Left lung (tissue), 4 donors: ENCODE measurements at regions not wholly inside any gene's neighbourhood (a gene's known extent, or its start where the extent isn't known, plus 50 kb on each side); places are given as distances from the start of the nearest gene placed in this dataset.

Experiments
- ATAC-seq: fragments of 200-7000 bp; cut with Tn5 transposase; one replicate; pipeline ENCODE4 v1.9.1; 2020; ENCODE audit warnings: moderate library complexity
- DNase-seq, 4 donors: peaks; one replicate each; pipeline ENCODE4 v3.0.0-alpha.2; 2013 to 2020
- H3K27ac ChIP-seq, 2 donors: fragments of 200-600 bp; sonication (generic) in 1 of 2; one replicate each; pipeline versions ENCODE4 v1.5.0 to v1.8.0; 2020 to 2021
- H3K27me3 ChIP-seq, 2 donors: fragments of 200-600 bp; sonication (generic) in 1 of 2; one replicate each; pipeline versions ENCODE4 v1.5.0 to v1.8.0; 2020 to 2021
- H3K36me3 ChIP-seq, 2 donors: fragments of 200-600 bp; sonication (generic) in 1 of 2; one replicate each; pipeline versions ENCODE4 v1.5.0 to v1.8.0; 2020 to 2021
- H3K4me1 ChIP-seq, 2 donors: fragments of 200-600 bp; one replicate each; pipeline ENCODE4 v1.8.0; 2021
- H3K4me3 ChIP-seq, 2 donors: fragments of 200-600 bp; sonication (generic) in 1 of 2; one replicate each; pipeline versions ENCODE4 v1.5.0 to v1.8.0; 2020 to 2021; ENCODE audit warnings: mild to moderate bottlenecking in 1 of 2
- H3K9me3 ChIP-seq, 2 donors: fragments of 200-600 bp; sonication (generic) in 1 of 2; one replicate each; pipeline versions ENCODE4 v1.5.0 to v1.8.0; 2020 to 2021
- CTCF ChIP-seq, 2 donors: fragments of 200-600 bp; sonication (generic) in 1 of 2; IDR thresholded peaks; one replicate each; pipeline versions ENCODE4 v1.5.0 to v1.8.0; 2021; ENCODE audit warnings: antibody characterized with exemption in 2 of 2
- intact Hi-C, 2 donors: fragments of 100-400 bp; cut with DNase I; formaldehyde crosslinking; loops; one replicate each; pipeline versions ENCODE4 v1.11.2 to v1.14.2; 2022
- donor health status: DM: no; HTN: yes; CAD: no.
- donor health status: DM: no; HTN: no; CAD: no.

GRCh38 chr6:141174932-141175331, 957.8 kb upstream of the GJE1 start:
- H3K4me3 ChIP-seq: no peak overlapping the region
- no peaks in the 10 kb centered on the region for H3K36me3 ChIP-seq
- H3K9me3 ChIP-seq: peaks cover 0 to 14% of the 10 kb centered on the region in 2 donors
- ATAC-seq (no peak), DNase-seq (peak in 1 of 4 donors; percentile 64)
- H3K27me3 ChIP-seq: no peaks in the 10 kb centered on the region
- TF ChIP-seq CTCF (IDR thresholded peaks at IDR 0.05): no peak
- H3K27ac ChIP-seq: no peak overlapping the region
- intact Hi-C loops: no loop called here
- no peaks in the 10 kb centered on the region for H3K4me1 ChIP-seq

DNA sequence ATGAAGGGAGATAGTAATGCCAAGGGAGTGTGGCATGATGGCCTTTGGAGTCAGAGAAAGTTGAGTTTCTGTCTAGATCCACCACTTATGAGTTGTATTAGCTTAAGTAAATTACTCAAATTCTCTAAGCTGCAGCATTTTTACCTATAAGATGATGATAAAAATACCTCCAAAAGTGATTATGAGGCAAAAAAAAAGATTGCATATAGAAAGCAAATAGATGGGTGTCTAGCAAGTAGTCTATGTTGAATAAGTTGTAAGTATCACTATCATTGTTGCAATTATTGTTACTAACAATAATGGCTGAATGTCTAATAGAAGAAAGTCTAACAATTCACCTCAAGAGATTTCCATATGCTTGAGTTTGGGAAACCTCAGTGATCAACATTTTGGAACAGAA, 959.2 kb upstream of the GJE1 start:
- intact Hi-C loops: no loop called here
- H3K27ac ChIP-seq: no peak overlapping the region

GRCh38 chr6:141169419-141169818, 963.3 kb upstream of the GJE1 start:
- intact Hi-C loops: no loop called here

More for the DNA sequence above, 959.2 kb upstream of the GJE1 start:
- TF ChIP-seq CTCF (IDR thresholded peaks at IDR 0.05): no peak
- DNase-seq (no peak), ATAC-seq (no peak)
- Histone ChIP-seq H3K9me3 (peaks cover 0 to 8% of the 10 kb centered on the region in 2 donors), H3K27me3 (no peaks in the 10 kb centered on the region), H3K36me3 (no peaks in the 10 kb centered on the region), H3K4me1 (no peaks in the 10 kb centered on the region), H3K4me3 (no peak overlapping the region)

DNA sequence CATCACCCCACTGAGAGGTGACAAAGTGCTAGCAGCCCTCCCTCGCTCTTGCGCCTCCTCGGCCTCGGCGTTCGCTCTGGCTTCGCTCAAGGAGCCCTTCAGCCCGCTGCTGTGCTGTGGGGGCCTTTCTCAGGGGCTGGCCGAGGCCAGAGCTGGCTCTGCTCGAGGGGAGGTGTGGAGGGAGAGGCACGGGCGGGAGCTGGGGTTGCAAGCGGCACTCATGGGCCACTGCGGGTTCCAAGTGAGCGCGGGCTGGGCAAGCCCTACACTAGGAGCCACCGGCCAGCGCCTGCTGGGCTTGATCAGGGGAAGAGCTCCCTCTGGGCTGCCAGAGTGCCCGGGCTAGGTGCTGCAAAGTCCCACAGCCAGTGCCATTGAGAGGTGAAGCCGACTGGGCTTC, 964.8 kb upstream of the GJE1 start:
- Histone ChIP-seq H3K4me3 (no peak overlapping the region), H3K27ac (no peak overlapping the region), H3K27me3 (no peaks in the 10 kb centered on the region), H3K4me1 (no peaks in the 10 kb centered on the region), H3K36me3 (no peaks in the 10 kb centered on the region), H3K9me3 (peaks cover 0 to 8% of the 10 kb centered on the region in 2 donors)
- no peak for TF ChIP-seq CTCF (IDR thresholded peaks at IDR 0.05)
- peak in 1 of 4 donors; percentile 72 for DNase-seq
- no peak for ATAC-seq
- intact Hi-C loops: no loop called here

More at GRCh38 chr6:141169419-141169818, 963.3 kb upstream of the GJE1 start:
- no peaks in the 10 kb centered on the region for H3K27me3 ChIP-seq
- H3K4me3 ChIP-seq: no peak overlapping the region
- H3K27ac ChIP-seq: no peak overlapping the region
- H3K9me3 ChIP-seq: peaks cover 0 to 5% of the 10 kb centered on the region in 2 donors
- DNase-seq: no peak
- no peak for TF ChIP-seq CTCF (IDR thresholded peaks at IDR 0.05)
- no peak for ATAC-seq
- H3K4me1 ChIP-seq: no peaks in the 10 kb centered on the region
- H3K36me3 ChIP-seq: no peaks in the 10 kb centered on the region

DNA sequence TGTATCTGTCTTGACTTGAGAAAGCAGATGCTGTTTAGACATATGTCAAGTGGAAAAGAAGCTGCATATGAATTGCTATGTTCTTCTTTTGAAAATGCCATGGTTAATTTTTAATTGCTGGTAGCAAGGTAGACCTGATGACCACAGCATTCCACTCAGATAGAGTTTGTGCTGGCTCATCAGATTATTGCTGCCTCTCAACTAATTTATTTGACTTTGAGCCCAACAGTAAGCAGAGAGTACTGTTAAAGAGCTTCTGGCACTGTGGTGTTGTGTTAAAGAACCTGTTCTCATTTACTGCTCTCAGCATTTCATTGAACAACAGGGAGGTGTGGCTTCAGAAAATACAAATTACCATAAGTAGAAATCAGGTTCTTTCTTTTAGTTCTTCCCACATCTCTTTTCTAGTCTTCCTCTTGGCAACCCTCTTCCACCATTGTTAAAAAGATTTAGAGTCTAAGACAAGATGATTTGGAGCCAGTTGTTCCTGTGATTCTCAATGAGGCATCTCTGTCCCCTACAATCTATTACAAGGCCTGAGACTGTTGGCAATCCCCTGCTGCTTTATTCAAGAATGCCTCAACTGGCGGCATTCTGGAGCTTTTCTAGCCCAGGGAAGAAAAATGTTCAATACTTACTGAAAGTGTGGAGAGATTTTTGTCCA, 967.6 kb upstream of the GJE1 start:
- ATAC-seq: no peak
- no peak overlapping the region for H3K27ac ChIP-seq
- intact Hi-C loops: no loop called here
- TF ChIP-seq CTCF (IDR thresholded peaks at IDR 0.05): no peak
- DNase-seq: no peak
- no peaks in the 10 kb centered on the region for H3K36me3 ChIP-seq
- no peak overlapping the region for H3K4me3 ChIP-seq
- H3K27me3 ChIP-seq: no peaks in the 10 kb centered on the region
- H3K9me3 ChIP-seq: peaks cover 0 to 8% of the 10 kb centered on the region in 2 donors
- H3K4me1 ChIP-seq: no peaks in the 10 kb centered on the region
